HCT116 (cell line): ENCODE measurements at regions not wholly inside any gene's neighbourhood (a gene's known extent, or its start where the extent isn't known, plus 50 kb on each side); places are given as distances from the start of the nearest gene placed in this dataset.

ENCODE experiments used
- ATAC-seq: fragments of 200-7000 bp; cut with Tn5 transposase; 2 replicates; pipeline ENCODE4 v1.9.1; 2020; ENCODE audit warnings: mild to moderate bottlenecking, moderate library complexity
- BruUV-seq: library from RNA; stranded (reverse); fragments of 400-500 nt; replicated peaks from 2 replicates; lab custom pipeline; 2021; lab: Mats Ljungman, UMichigan
- CTCF ChIA-PET: fragments of 300-600 bp; sonication (Branson Sonifier 250); formaldehyde crosslinking; loops from one replicate; lab custom pipeline; 2021; ENCODE audit warnings: antibody characterized with exemption; lab: Charles Lee
- POLR2A ChIA-PET: fragments of 300-600, 350-600 bp; sonication (Branson Sonifier 250); formaldehyde crosslinking; loops from one replicate; lab custom pipeline; 2021; ENCODE audit warnings: antibody characterized with exemption; lab: Charles Lee
- RAD21 ChIA-PET, 2 experiments: fragments of 300-600 bp; sonication (Branson Sonifier 250); formaldehyde crosslinking; loops; one replicate each; lab custom pipeline; 2023; ENCODE audit warnings: low total read pairs in 2 of 2; ENCODE audit not compliant: uncharacterized antibody in 2 of 2, unreplicated experiment in 2 of 2, low non-redundant PET in 1 of 2; lab: Charles Lee
- DNase-seq: peaks from one replicate; pipeline ENCODE4 v3.0.0-alpha.2; 2010; ENCODE audit warnings: low read depth, low spot score
- H2AFZ ChIP-seq: fragments of 200-600 bp; shearing (Covaris generic), sonication (generic); 2 replicates; pipeline ENCODE4 v1.6.1; 2017; ENCODE audit warnings: low read depth, mixed run types, mixed read lengths, antibody characterized with exemption, low read length; ENCODE audit not compliant: poor library complexity, severe bottlenecking
- H3K27ac ChIP-seq: 2 replicates; pipeline ENCODE4 v1.5.1; 2012; ENCODE audit warnings: low read depth, low read length
- H3K27me3 ChIP-seq: fragments of 200-600 bp; sonication (generic); 2 replicates; pipeline ENCODE4 v1.6.1; 2016; ENCODE audit warnings: mixed run types, low read length, mixed read lengths; ENCODE audit not compliant: insufficient read depth
- H3K36me3 ChIP-seq, 2 experiments: fragments of 200-500 bp in 1 of 2; fragments of 200-600 bp in 1 of 2; sonication (Bioruptor generic) in 1 of 2; sonication (generic) in 1 of 2; 2 replicates each; pipeline versions ENCODE4 v1.5.1 to v1.6.1; 2014 to 2016; ENCODE audit warnings: low read length in 2 of 2, inconsistent platforms in 1 of 2, mixed read lengths in 1 of 2, mixed run types in 1 of 2; ENCODE audit not compliant: insufficient read depth in 2 of 2, control insufficient read depth in 1 of 2
- H3K4me1 ChIP-seq, 2 experiments: fragments of 200-600 bp in 1 of 2; sonication (generic) in 1 of 2; 2 replicates each; pipeline versions ENCODE4 v1.5.1 to v1.6.1; 2012 to 2017; ENCODE audit warnings: low read length in 2 of 2, inconsistent platforms in 1 of 2, mild to moderate bottlenecking in 1 of 2, mixed read lengths in 1 of 2, mixed run types in 1 of 2, moderate library complexity in 1 of 2; ENCODE audit not compliant: insufficient read depth in 2 of 2, control insufficient read depth in 1 of 2
- H3K4me2 ChIP-seq: fragments of 200-600 bp; sonication (generic); 2 replicates; pipeline ENCODE4 v1.6.1; 2017; ENCODE audit warnings: mixed run types, low read length, mixed read lengths
- H3K4me3 ChIP-seq, 2 experiments: fragments of 200-600 bp in 1 of 2; sonication (generic) in 1 of 2; replicated peaks in 1 of 2; 2 replicates each; pipeline ENCODE4 v1.5.1; 2011 to 2016; ENCODE audit warnings: low read length in 2 of 2, control low read depth in 1 of 2, low read depth in 1 of 2, mild to moderate bottlenecking in 1 of 2, mixed read lengths in 1 of 2, mixed run types in 1 of 2
- H3K79me2 ChIP-seq: fragments of 200-600 bp; sonication (generic); 2 replicates; pipeline ENCODE4 v1.6.1; 2017; ENCODE audit warnings: mild to moderate bottlenecking, mixed run types, low read length, moderate library complexity, mixed read lengths; ENCODE audit not compliant: insufficient read depth
- H3K9ac ChIP-seq: fragments of 200-600 bp; sonication (generic); 2 replicates; pipeline ENCODE4 v1.6.1; 2016; ENCODE audit warnings: low read length, mixed read lengths
- H3K9me2 ChIP-seq: fragments of 200-600 bp; sonication (generic), shearing (Covaris generic); 2 replicates; pipeline ENCODE4 v1.6.1; 2017; ENCODE audit warnings: mixed run types, mild to moderate bottlenecking, moderate library complexity; ENCODE audit not compliant: insufficient read depth
- H3K9me3 ChIP-seq, 2 experiments: fragments of 200-500 bp in 1 of 2; fragments of 200-600 bp in 1 of 2; sonication (Bioruptor generic) in 1 of 2; sonication (generic) in 1 of 2; 2 replicates each; pipeline ENCODE4 v1.6.1; 2014 to 2017; ENCODE audit warnings: low read length in 2 of 2, mixed read lengths in 2 of 2, inconsistent platforms in 1 of 2, low read depth in 1 of 2, mild to moderate bottlenecking in 1 of 2, mixed run types in 1 of 2, moderate library complexity in 1 of 2; ENCODE audit not compliant: control insufficient read depth in 1 of 2, insufficient read depth in 1 of 2
- H4K20me1 ChIP-seq: fragments of 200-600 bp; sonication (generic), shearing (Covaris generic); 2 replicates; pipeline ENCODE4 v1.6.1; 2017; ENCODE audit warnings: mixed run types, mild to moderate bottlenecking, moderate library complexity; ENCODE audit not compliant: insufficient read depth
- ATF3 ChIP-seq: IDR thresholded peaks from 2 replicates; pipeline ENCODE4 v1.6.1; 2012
- CEBPB ChIP-seq: IDR thresholded peaks from 2 replicates; pipeline ENCODE4 v1.6.1; 2012; ENCODE audit warnings: low read depth
- CTCF ChIP-seq, 3 experiments: fragments of 200-600 bp in 1 of 3; sonication (generic) in 1 of 3; IDR thresholded peaks in 2 of 3; conservative IDR thresholded peaks in 1 of 3; 2 replicates each; pipeline ENCODE4 v1.5.1; 2012 to 2017; ENCODE audit warnings: low read depth in 2 of 3, low read length in 2 of 3, antibody characterized with exemption in 1 of 3, borderline replicate concordance in 1 of 3, control low read depth in 1 of 3, mild to moderate bottlenecking in 1 of 3, mixed read lengths in 1 of 3, mixed run types in 1 of 3, moderate library complexity in 1 of 3; ENCODE audit not compliant: insufficient read depth in 1 of 3
- EGR1 ChIP-seq: IDR thresholded peaks from 2 replicates; pipeline ENCODE4 v1.6.1; 2012; ENCODE audit warnings: low read depth
- ELF1 ChIP-seq: IDR thresholded peaks from 2 replicates; pipeline ENCODE4 v1.6.1; 2012; ENCODE audit warnings: low read depth, borderline replicate concordance
- EZH2 ChIP-seq: fragments of 200-600 bp; sonication (generic); IDR thresholded peaks from 2 replicates; pipeline ENCODE4 v1.6.1; 2017; ENCODE audit warnings: antibody characterized with exemption, mixed run types
- FOSL1 ChIP-seq: IDR thresholded peaks from 2 replicates; pipeline ENCODE4 v1.6.1; 2012; ENCODE audit warnings: low read depth
- JUND ChIP-seq: IDR thresholded peaks from 2 replicates; pipeline ENCODE4 v1.6.1; 2012
- MAX ChIP-seq: IDR thresholded peaks from 2 replicates; pipeline ENCODE4 v1.6.1; 2012
- POLR2AphosphoS5 ChIP-seq: IDR thresholded peaks from 2 replicates; pipeline ENCODE4 v1.6.1; 2011; ENCODE audit warnings: mild to moderate bottlenecking, low read depth, low read length, moderate library complexity
- RAD21 ChIP-seq: IDR thresholded peaks from 2 replicates; pipeline ENCODE4 v1.6.1; 2012; ENCODE audit warnings: low read depth, mild to moderate bottlenecking
- SIN3A ChIP-seq: IDR thresholded peaks from 2 replicates; pipeline ENCODE4 v1.6.1; 2012; ENCODE audit warnings: low read depth
- SRF ChIP-seq: IDR thresholded peaks from 2 replicates; pipeline ENCODE4 v1.6.1; 2012; ENCODE audit warnings: low read depth
- TCF7L2 ChIP-seq: IDR thresholded peaks from 2 replicates; pipeline ENCODE4 v1.7.0; 2011; ENCODE audit warnings: borderline replicate concordance, inconsistent platforms; ENCODE audit not compliant: insufficient read depth, insufficient read length; ENCODE audit errors: extremely low read depth
- YY1 ChIP-seq: IDR thresholded peaks from 2 replicates; pipeline ENCODE4 v1.6.1; 2011; ENCODE audit warnings: low read length, low read depth, moderate library complexity, mild to moderate bottlenecking; ENCODE audit not compliant: insufficient replicate concordance; ENCODE audit errors: extremely low read depth
- ZBTB33 ChIP-seq: IDR thresholded peaks from 2 replicates; pipeline ENCODE4 v1.6.1; 2011; ENCODE audit warnings: mild to moderate bottlenecking, low read length, moderate library complexity; ENCODE audit not compliant: insufficient replicate concordance; ENCODE audit errors: extremely low read depth
- ZNF274 ChIP-seq: fragments of 200-500 bp; sonication (Bioruptor generic); IDR thresholded peaks from 2 replicates; pipeline ENCODE4 v1.6.1; 2014; ENCODE audit warnings: mild to moderate bottlenecking, low read depth, low read length, inconsistent platforms
- intact Hi-C: fragments of 100-400 bp; cut with micrococcal nuclease; formaldehyde crosslinking; loops from 2 replicates; pipeline ENCODE4 v1.10.0; 2022

- Histone ChIP-seq H3K4me2 (no peak overlapping the region), H3K9me2 (no peaks in the 10 kb centered on the region), H3K27me3 (peaks cover 40% of the 10 kb centered on the region), H3K4me1 (no peaks in the 10 kb centered on the region), H3K79me2 (no peaks in the 10 kb centered on the region), H2AFZ (no peak overlapping the region), H3K9ac (no peak overlapping the region), H4K20me1 (no peaks in the 10 kb centered on the region; the same call in 1 of the 2 replicates), H3K36me3 (no peaks in the 10 kb centered on the region), H3K27ac (no peak overlapping the region), H3K9me3 (no peaks in the 10 kb centered on the region), H3K4me3 (no peak overlapping the region)
- POLR2A ChIA-PET, result no interaction called here
- ATAC-seq, result no peak
- no TSS peak for BruUV-seq
- TF ChIP-seq ELF1 (no peak), TCF7L2 (no peak), EZH2 (no peak), CTCF (IDR thresholded peaks at IDR 0.05 in 2 of 3, conservative IDR thresholded peaks at IDR 0.05 in 1 of 3; ENCODE audit: borderline replicate concordance in 1 of 3, insufficient read depth in 1 of 3, low read depth in 2 of 3, low read length in 2 of 3) (no peak), ZNF274 (no peak), ATF3 (no peak), FOSL1 (no peak), SRF (no peak), ZBTB33 (no peak), MAX (no peak), CEBPB (no peak), RAD21 (no peak), EGR1 (no peak), POLR2AphosphoS5 (no peak), JUND (no peak), YY1 (no peak), SIN3A (no peak)
- intact Hi-C loops, result no loop called here
- CTCF ChIA-PET, result no interaction called here
- no peak for DNase-seq
- RAD21 ChIA-PET, result no interaction called here
These were observed 82.8 kb upstream of the FRMD4A start for GRCh38 chr10:14413523-14413922.
